Mucosa of rectum (tissue), 2 donors: ENCODE measurements at regions not wholly inside any gene's neighbourhood (a gene's known extent, or its start where the extent isn't known, plus 50 kb on each side); places are given as distances from the start of the nearest gene placed in this dataset.

Experiments used
- H3K27ac ChIP-seq, 2 donors: one replicate each; pipeline ENCODE4 v1.7.0; 2013; ENCODE audit warnings: inconsistent platforms in 2 of 2, low read depth in 2 of 2, low read length in 2 of 2
- H3K27me3 ChIP-seq, 2 donors: one replicate each; pipeline ENCODE4 v1.7.0; 2013; ENCODE audit warnings: low read length in 2 of 2; ENCODE audit not compliant: control insufficient read depth in 2 of 2, insufficient read depth in 2 of 2
- H3K36me3 ChIP-seq, 2 donors: one replicate each; pipeline ENCODE4 v1.7.0; 2013; ENCODE audit warnings: low read length in 2 of 2; ENCODE audit not compliant: control insufficient read depth in 2 of 2, insufficient read depth in 2 of 2
- H3K4me1 ChIP-seq, 2 donors: one replicate each; pipeline ENCODE4 v1.7.0; 2013; ENCODE audit warnings: low read length in 2 of 2, mild to moderate bottlenecking in 1 of 2; ENCODE audit not compliant: control insufficient read depth in 2 of 2, insufficient read depth in 2 of 2
- H3K4me3 ChIP-seq, 2 donors: one replicate each; pipeline ENCODE4 v1.7.0; 2013; ENCODE audit warnings: low read length in 2 of 2
- H3K9ac ChIP-seq, 2 donors: one replicate each; pipeline ENCODE4 v1.7.0; 2013; ENCODE audit warnings: low read length in 2 of 2, low read depth in 1 of 2, mild to moderate bottlenecking in 1 of 2
- H3K9me3 ChIP-seq, 2 donors: one replicate each; pipeline ENCODE4 v1.7.0; 2013; ENCODE audit warnings: low read length in 2 of 2; ENCODE audit not compliant: control insufficient read depth in 2 of 2
- donor health status: healthy.
- donor health status: Normal muscosa, but diverticular disease.

DNA sequence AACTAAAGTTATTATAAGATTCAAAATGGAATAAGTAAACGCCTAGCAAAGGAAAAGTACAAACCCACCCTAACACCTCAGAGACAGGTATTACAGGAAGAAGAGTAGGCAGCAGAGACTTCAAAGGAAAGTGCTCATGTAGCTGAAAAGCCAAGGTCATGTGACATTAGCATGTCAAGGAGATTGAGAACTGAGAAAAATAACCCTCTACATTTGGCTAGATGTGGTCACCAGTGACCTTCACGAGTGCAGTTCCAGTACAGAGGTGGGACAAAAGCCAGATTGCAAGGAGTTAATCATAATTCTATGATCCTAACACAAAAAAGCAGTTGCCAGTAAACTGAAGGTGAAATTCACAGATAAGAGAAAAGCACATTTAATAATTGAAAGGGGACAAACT lies 252.7 kb downstream of the ZEB2 start:
- Histone ChIP-seq H3K27me3 (no peaks in the 10 kb centered on the region), H3K9me3 (no peaks in the 10 kb centered on the region), H3K4me1 (no peaks in the 10 kb centered on the region), H3K9ac (no peak overlapping the region), H3K4me3 (no peak overlapping the region), H3K27ac (no peak overlapping the region), H3K36me3 (no peaks in the 10 kb centered on the region)

DNA sequence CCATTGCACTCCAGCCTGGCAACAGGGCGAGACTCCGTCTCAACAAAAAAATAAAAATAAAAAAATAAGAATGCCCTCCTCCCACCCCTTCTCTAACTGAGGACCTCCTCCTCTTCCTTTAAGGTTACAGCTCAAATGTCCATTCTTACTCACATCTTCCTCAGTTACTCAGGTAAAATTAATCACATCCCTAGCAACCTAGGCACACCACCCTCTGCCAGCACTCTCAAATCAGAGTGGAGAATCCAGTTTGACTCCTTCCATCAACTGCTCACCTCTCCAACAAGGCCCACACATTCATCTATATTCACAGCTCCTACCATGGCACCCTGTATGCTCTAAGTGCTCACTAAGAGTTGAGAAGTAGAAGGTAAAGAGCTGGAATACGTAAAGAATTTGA lies 254.3 kb downstream of the ZEB2 start:
- Histone ChIP-seq H3K9me3 (no peaks in the 10 kb centered on the region), H3K36me3 (no peaks in the 10 kb centered on the region), H3K27me3 (no peaks in the 10 kb centered on the region), H3K27ac (no peak overlapping the region), H3K4me1 (no peaks in the 10 kb centered on the region), H3K9ac (no peak overlapping the region), H3K4me3 (no peak overlapping the region)

DNA sequence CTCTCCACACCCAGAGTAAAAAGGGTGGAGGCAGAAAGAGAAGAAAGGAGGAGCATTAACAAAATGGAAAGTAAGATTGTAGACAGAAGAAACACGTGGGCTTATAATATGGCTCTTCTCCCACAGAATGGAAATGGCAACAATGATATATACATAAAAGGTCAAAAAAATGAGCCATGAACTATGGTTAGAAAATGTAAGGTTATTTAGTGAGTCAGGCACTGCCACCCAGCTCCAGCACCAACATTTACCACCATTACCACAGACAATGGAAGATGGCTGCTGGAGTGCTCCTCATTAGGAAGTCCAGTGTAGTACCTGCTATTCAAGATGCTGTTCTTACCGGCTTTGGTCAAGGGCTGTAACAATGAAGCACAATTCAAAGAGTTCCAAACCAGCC lies 258.0 kb downstream of the ZEB2 start:
- Histone ChIP-seq H3K4me1 (no peaks in the 10 kb centered on the region), H3K27me3 (no peaks in the 10 kb centered on the region), H3K4me3 (no peak overlapping the region), H3K36me3 (no peaks in the 10 kb centered on the region), H3K9ac (no peak overlapping the region), H3K9me3 (peaks cover 0 to 7% of the 10 kb centered on the region in 2 donors), H3K27ac (no peak overlapping the region)

DNA sequence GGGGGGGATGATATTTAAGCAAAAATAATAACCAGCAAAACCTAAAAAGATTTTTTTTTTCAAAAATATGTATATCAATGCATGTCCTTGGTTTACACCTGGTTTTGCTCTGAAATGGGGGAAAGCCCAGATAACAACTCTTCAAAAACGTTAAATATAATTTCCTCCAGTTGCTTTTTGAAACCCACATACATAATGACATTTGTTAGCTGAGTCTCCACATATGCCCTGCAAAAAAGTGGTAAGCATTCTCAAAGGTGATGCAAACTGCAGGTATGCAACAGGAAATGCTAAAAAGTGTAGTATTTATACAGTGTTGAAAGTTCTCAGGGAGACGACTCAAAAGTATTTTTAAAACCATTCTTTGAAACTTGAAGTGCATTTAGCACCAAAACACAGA lies 258.6 kb downstream of the ZEB2 start:
- no peak overlapping the region for H3K9ac ChIP-seq
- no peaks in the 10 kb centered on the region for H3K27me3 ChIP-seq
- H3K9me3 ChIP-seq = peaks cover 0 to 7% of the 10 kb centered on the region in 2 donors
- H3K4me3 ChIP-seq = no peak overlapping the region
- no peak overlapping the region for H3K27ac ChIP-seq
- no peaks in the 10 kb centered on the region for H3K36me3 ChIP-seq
- H3K4me1 ChIP-seq = no peaks in the 10 kb centered on the region

GRCh38 chr2:144259332-144259731 lies 260.6 kb downstream of the ZEB2 start:
- Histone ChIP-seq H3K27ac (no peak overlapping the region), H3K9me3 (peaks cover 3 to 7% of the 10 kb centered on the region in 2 donors), H3K36me3 (no peaks in the 10 kb centered on the region), H3K4me3 (no peak overlapping the region), H3K4me1 (no peaks in the 10 kb centered on the region), H3K9ac (no peak overlapping the region), H3K27me3 (no peaks in the 10 kb centered on the region)

- Histone ChIP-seq H3K9me3 (peaks cover 6 to 7% of the 10 kb centered on the region in 2 donors), H3K36me3 (no peaks in the 10 kb centered on the region), H3K4me1 (no peaks in the 10 kb centered on the region), H3K27me3 (no peaks in the 10 kb centered on the region), H3K4me3 (no peak overlapping the region), H3K9ac (no peak overlapping the region), H3K27ac (no peak overlapping the region)
Measured at GRCh38 chr2:144258154-144258553, 261.8 kb downstream of the ZEB2 start.

DNA sequence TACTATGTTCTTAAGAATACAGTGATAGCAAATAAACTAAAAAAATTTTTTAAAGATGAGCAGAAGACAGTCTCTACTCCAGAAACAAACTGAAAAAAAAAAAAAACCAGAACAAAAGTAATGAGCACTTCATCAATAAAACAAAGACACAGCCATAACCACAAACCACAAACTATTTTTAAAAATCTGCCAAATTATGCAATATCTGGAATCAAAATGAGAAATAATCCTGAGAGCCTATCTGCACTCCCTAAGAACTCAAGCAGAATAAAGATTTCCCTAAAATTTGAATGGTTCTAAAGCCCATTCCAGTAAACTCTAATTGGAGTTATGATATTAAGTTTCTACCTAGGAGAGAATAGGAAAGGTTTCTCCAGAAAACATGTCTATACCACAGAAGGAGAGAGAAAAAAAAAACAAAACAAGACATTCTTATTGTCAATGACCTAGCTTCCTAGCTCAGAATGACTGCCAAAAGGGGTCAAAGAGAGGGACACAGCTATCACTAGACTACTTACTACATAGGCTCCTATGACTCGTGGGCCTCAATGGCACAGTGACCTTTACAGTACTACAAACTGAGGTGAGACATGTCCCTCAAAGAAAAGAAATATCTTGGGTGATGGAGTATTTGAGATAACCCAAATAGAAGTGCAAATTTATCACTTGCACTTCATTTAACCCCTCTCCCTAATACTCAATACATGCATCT lies 262.8 kb downstream of the ZEB2 start:
- Histone ChIP-seq H3K4me3 (no peak overlapping the region), H3K9ac (no peak overlapping the region), H3K9me3 (peaks cover 8 to 11% of the 10 kb centered on the region in 2 donors), H3K27ac (no peak overlapping the region), H3K4me1 (no peaks in the 10 kb centered on the region), H3K27me3 (no peaks in the 10 kb centered on the region), H3K36me3 (no peaks in the 10 kb centered on the region)

DNA sequence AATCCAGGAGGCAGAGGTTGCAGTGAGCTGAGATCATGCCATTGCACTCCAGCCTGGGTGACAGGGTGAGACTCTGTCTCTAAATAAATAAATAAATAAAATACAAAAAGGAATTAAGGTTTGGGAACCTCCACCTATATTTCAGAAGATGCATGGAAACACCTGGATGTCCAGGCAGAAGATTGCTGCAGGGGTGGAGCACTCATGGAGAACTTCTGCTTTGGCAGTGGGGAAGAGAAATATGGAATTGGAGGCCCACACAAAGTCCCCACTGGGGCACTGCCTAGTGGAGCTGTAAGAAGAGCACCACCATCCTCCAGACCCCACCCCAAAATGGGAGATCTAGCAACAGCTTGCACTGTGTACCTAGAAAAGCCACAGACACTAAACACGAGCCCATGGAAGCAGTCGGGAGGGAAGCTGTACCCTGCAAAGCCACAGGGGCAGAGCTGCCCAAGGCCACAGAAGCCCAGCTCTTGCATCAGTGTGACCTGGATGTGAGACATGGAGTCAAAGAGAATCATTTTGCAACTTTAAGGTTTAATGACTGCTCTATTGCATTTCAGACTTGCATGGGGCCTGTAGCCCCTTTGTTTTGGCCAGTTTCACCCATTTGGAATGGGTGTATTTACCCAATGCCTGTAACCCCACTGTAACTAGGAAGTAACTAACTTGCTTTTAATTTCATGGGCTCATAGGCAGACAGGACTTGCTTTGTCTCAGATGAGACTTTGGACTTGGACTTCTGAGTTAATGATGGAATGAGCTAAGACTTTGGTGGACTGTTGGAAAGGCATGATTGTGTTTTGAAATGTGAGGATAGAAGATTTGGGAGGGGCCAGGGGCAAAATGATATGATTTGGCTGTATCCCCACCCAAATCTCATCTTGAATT lies 265.3 kb downstream of the ZEB2 start:
- Histone ChIP-seq H3K4me1 (no peaks in the 10 kb centered on the region), H3K36me3 (no peaks in the 10 kb centered on the region), H3K9ac (no peak overlapping the region), H3K9me3 (peaks cover 8 to 11% of the 10 kb centered on the region in 2 donors), H3K27ac (no peak overlapping the region), H3K27me3 (no peaks in the 10 kb centered on the region), H3K4me3 (no peak overlapping the region)

DNA sequence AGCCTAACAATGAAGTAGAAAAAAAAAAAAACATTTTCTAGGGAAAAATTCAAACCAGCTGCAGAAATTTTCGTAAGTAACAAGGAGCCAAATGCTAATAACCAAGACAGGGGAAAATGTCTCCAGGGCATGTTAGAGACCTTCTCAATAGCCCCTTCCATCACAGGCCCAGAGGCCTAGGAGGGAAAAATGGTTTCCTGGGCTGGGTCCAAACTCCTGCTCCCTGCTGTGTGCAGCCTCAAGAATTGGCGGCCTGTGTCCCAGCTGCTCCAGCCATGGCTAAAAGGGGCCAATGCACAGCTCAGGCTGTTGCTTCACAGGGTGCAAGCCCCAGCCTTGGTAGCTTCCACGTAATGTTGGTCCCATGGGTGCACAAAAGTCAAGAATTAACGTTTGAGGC lies 266.2 kb downstream of the ZEB2 start:
- H3K9ac ChIP-seq = no peak overlapping the region
- no peak overlapping the region for H3K4me3 ChIP-seq
- H3K27ac ChIP-seq = no peak overlapping the region
- H3K9me3 ChIP-seq = peaks cover 8 to 11% of the 10 kb centered on the region in 2 donors
- H3K27me3 ChIP-seq = no peaks in the 10 kb centered on the region
- no peaks in the 10 kb centered on the region for H3K36me3 ChIP-seq
- no peaks in the 10 kb centered on the region for H3K4me1 ChIP-seq

- H3K4me1 ChIP-seq = no peaks in the 10 kb centered on the region
- no peaks in the 10 kb centered on the region for H3K27me3 ChIP-seq
- no peak overlapping the region for H3K9ac ChIP-seq
- H3K9me3 ChIP-seq = peaks cover 8% of the 10 kb centered on the region in 2 donors
- H3K27ac ChIP-seq = no peak overlapping the region
- no peaks in the 10 kb centered on the region for H3K36me3 ChIP-seq
- no peak overlapping the region for H3K4me3 ChIP-seq
Measured at GRCh38 chr2:144252694-144253093, 267.2 kb downstream of the ZEB2 start.
